ENCODE measurements at regions not wholly inside any gene's neighbourhood (a gene's known extent, or its start where the extent isn't known, plus 50 kb on each side); places are given as distances from the start of the nearest gene placed in this dataset.

DNA sequence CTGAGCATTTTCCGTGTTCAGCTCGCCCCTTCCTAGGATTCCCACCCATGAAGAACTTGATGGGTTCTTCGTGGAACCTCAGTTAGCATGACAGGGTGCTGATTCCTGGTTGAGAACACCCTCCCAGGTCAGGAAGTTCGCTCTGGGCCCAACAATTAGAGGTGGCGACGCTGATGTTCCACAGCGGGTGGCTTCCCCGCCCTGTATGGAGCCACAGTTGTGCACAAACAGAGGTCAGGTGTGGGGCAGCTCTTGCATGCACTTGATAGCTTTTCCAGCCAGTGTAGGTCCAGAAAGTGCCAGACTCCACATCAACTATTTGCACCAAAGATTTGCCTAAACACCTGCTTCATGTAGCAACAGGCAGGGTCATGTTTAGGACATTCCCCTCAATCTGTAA, 788.2 kb downstream of the MED13L start:
- TF ChIP-seq TCF7L2 (IDR thresholded peaks at IDR 0.05; ENCODE audit: borderline replicate concordance, extremely low read depth, insufficient read depth, insufficient read length) (no peak), YY1 (IDR thresholded peaks at IDR 0.05; ENCODE audit: extremely low read depth, insufficient replicate concordance, low read depth, low read length) (no peak), POLR2AphosphoS5 (IDR thresholded peaks at IDR 0.05; ENCODE audit: low read depth, low read length) (no peak), EGR1 (IDR thresholded peaks at IDR 0.05; ENCODE audit: low read depth) (no peak), SP1 (IDR thresholded peaks at IDR 0.05; ENCODE audit: low read depth) (no peak), EZH2phosphoT487 (IDR thresholded peaks at IDR 0.05; ENCODE audit: borderline replicate concordance) (no peak), SIN3A (IDR thresholded peaks at IDR 0.05; ENCODE audit: low read depth) (no peak), POLR2A (IDR thresholded peaks at IDR 0.05; ENCODE audit: borderline replicate concordance, extremely low read depth, insufficient read depth, insufficient read length) (no peak)
- TF ChIP-seq, protein P1, sequence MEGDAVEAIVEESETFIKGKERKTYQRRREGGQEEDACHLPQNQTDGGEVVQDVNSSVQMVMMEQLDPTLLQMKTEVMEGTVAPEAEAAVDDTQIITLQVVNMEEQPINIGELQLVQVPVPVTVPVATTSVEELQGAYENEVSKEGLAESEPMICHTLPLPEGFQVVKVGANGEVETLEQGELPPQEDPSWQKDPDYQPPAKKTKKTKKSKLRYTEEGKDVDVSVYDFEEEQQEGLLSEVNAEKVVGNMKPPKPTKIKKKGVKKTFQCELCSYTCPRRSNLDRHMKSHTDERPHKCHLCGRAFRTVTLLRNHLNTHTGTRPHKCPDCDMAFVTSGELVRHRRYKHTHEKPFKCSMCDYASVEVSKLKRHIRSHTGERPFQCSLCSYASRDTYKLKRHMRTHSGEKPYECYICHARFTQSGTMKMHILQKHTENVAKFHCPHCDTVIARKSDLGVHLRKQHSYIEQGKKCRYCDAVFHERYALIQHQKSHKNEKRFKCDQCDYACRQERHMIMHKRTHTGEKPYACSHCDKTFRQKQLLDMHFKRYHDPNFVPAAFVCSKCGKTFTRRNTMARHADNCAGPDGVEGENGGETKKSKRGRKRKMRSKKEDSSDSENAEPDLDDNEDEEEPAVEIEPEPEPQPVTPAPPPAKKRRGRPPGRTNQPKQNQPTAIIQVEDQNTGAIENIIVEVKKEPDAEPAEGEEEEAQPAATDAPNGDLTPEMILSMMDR (IDR thresholded peaks at IDR 0.05 in 2 of 3, conservative IDR thresholded peaks at IDR 0.05 in 1 of 3; ENCODE audit: borderline replicate concordance in 1 of 3, insufficient read depth in 1 of 3, low read depth in 2 of 3, low read length in 2 of 3), result no peak
- TF ChIP-seq, protein P2, sequence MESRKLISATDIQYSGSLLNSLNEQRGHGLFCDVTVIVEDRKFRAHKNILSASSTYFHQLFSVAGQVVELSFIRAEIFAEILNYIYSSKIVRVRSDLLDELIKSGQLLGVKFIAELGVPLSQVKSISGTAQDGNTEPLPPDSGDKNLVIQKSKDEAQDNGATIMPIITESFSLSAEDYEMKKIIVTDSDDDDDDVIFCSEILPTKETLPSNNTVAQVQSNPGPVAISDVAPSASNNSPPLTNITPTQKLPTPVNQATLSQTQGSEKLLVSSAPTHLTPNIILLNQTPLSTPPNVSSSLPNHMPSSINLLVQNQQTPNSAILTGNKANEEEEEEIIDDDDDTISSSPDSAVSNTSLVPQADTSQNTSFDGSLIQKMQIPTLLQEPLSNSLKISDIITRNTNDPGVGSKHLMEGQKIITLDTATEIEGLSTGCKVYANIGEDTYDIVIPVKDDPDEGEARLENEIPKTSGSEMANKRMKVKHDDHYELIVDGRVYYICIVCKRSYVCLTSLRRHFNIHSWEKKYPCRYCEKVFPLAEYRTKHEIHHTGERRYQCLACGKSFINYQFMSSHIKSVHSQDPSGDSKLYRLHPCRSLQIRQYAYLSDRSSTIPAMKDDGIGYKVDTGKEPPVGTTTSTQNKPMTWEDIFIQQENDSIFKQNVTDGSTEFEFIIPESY (IDR thresholded peaks at IDR 0.05; ENCODE audit: extremely low read depth, insufficient replicate concordance, low read length), result no peak
- TF ChIP-seq, protein P3, sequence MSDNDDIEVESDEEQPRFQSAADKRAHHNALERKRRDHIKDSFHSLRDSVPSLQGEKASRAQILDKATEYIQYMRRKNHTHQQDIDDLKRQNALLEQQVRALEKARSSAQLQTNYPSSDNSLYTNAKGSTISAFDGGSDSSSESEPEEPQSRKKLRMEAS (IDR thresholded peaks at IDR 0.05), result no peak

All from HCT116 (cell line).